Fibroblast of villous mesenchyme (primary cell): ENCODE measurements at regions not wholly inside any gene's neighbourhood (a gene's known extent, or its start where the extent isn't known, plus 50 kb on each side); places are given as distances from the start of the nearest gene placed in this dataset.
A peak's percentile ranks its signal among the peaks of the same experiment; 100 is the strongest.

ENCODE experiments used
- DNase-seq: peaks from one replicate; pipeline ENCODE4 v3.0.0-alpha.2; 2010; ENCODE audit warnings: low read depth
- H3K4me3 ChIP-seq: 2 replicates; pipeline ENCODE4 v1.5.1; 2011; ENCODE audit warnings: low read depth, mild to moderate bottlenecking, low read length
- TF ChIP-seq, protein P1 (sequence below): IDR thresholded peaks from 2 replicates; pipeline ENCODE4 v1.5.1; 2012; ENCODE audit warnings: low read depth, mild to moderate bottlenecking, low read length; ENCODE audit not compliant: insufficient read depth

- no peak for DNase-seq
- TF ChIP-seq, protein P1, sequence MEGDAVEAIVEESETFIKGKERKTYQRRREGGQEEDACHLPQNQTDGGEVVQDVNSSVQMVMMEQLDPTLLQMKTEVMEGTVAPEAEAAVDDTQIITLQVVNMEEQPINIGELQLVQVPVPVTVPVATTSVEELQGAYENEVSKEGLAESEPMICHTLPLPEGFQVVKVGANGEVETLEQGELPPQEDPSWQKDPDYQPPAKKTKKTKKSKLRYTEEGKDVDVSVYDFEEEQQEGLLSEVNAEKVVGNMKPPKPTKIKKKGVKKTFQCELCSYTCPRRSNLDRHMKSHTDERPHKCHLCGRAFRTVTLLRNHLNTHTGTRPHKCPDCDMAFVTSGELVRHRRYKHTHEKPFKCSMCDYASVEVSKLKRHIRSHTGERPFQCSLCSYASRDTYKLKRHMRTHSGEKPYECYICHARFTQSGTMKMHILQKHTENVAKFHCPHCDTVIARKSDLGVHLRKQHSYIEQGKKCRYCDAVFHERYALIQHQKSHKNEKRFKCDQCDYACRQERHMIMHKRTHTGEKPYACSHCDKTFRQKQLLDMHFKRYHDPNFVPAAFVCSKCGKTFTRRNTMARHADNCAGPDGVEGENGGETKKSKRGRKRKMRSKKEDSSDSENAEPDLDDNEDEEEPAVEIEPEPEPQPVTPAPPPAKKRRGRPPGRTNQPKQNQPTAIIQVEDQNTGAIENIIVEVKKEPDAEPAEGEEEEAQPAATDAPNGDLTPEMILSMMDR: no peak
- H3K4me3 ChIP-seq: no peak overlapping the region
Measured at GRCh38 chr1:242856289-242856688, 331.8 kb upstream of the PLD5 start.

GRCh38 chr1:242854466-242854865 lies 330.0 kb upstream of the PLD5 start:
- no peak for DNase-seq
- H3K4me3 ChIP-seq: no peak overlapping the region
- TF ChIP-seq, protein P1: no peak

DNA sequence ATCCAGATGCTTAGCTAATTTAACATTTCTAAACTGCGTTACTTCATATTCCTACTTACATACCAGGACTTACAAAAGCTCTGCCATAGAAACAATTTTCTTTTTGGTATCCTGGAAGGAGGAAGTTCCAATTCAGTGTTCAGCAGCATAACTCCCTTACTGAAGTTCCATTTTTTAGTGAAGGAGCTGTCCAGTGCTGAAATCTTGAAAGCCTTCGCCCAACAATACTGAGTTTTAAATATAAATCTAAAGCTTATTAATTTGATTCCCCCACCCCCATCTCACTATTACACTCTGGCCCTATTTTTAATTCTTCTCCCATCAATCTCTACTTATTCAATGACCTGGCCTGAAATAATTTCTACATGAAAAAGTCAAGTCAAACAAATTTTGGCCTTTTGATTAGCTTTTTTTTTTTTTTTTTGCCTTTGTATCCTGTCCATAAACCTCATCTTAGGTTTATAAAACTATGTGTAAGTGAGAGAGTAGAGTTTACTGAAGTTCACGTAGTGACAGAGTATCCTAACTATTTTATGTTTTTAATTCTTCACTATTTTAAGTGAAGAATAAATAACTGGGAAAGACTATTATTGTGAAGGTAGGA lies 323.0 kb upstream of the PLD5 start:
- TF ChIP-seq, protein P1: no peak
- DNase-seq: peak; percentile 14
- H3K4me3 ChIP-seq: no peak overlapping the region

DNA sequence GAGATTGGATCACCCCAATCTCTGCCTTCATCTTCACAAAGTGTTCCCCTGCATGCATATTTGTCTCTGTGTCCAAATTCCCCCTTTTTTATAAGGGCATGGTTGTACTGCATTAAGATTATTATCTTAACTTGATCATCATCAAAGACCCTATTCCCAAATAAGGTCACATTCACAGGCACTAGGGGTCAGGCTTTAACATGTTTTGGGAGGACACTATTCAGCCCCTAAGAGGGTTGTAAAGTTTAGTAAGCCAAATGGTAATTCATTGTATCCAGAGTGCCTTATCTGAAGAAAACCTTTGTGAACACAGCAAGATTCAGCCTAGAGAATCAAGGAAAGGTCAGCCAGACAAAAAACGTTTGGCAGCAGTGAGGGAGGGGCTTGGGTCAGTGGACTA lies 317.6 kb upstream of the PLD5 start:
- TF ChIP-seq, protein P1: no peak
- H3K4me3 ChIP-seq: no peak overlapping the region
- no peak for DNase-seq

GRCh38 chr1:242839101-242839500 lies 314.6 kb upstream of the PLD5 start:
- TF ChIP-seq, protein P1: no peak
- no peak for DNase-seq
- H3K4me3 ChIP-seq: no peak overlapping the region

- no peak for DNase-seq
- no peak overlapping the region for H3K4me3 ChIP-seq
- TF ChIP-seq, protein P1: no peak
Measured at GRCh38 chr1:242836423-242836822, 311.9 kb upstream of the PLD5 start.

DNA sequence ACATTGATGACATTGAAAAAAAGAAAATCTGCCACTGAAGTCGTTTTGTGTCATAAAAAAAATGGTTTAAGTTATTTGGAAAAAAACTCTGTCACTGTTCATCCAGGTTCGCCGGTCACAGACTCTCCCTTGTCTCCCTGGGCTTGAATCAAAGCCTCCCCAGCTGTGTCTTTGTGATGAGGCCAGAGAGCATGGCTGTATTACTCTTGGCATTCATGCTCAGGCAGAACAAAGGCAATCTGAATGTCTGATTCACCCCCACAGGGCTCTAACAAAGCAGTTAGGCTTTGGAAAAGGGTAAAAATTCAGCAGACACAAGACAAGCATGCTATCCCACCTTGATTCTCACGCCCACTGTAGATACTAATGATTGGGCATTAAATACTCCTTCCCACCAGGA lies 304.3 kb upstream of the PLD5 start:
- no peak for DNase-seq
- no peak overlapping the region for H3K4me3 ChIP-seq
- TF ChIP-seq, protein P1: no peak
